Activated naive CD4-positive, alpha-beta T cell treated with anti-CD3 and anti-CD28 coated beads, Interleukin-2, amount 10 ng/mL, durations not matched to agents 7 days and 5 days (primary cell): ENCODE measurements at regions not wholly inside any gene's neighbourhood (a gene's known extent, or its start where the extent isn't known, plus 50 kb on each side); places are given as distances from the start of the nearest gene placed in this dataset.

ENCODE experiments used
- CTCF ChIA-PET: fragments of 350-600 bp; sonication (Branson Sonifier 250); formaldehyde crosslinking; loops from one replicate; lab custom pipeline; 2021; ENCODE audit warnings: antibody characterized with exemption; lab: Charles Lee
- DNase-seq: peaks from one replicate; pipeline ENCODE4 v3.0.0-alpha.2; 2020
- H3K27ac Mint-ChIP-seq: one replicate; pipeline ENCODE4 v1.8.0; 2021; ENCODE audit warnings: mild to moderate bottlenecking, moderate library complexity, mixed read lengths
- H3K27me3 Mint-ChIP-seq: one replicate; pipeline ENCODE4 v1.8.0; 2021; ENCODE audit warnings: mild to moderate bottlenecking, mixed read lengths
- H3K36me3 Mint-ChIP-seq: one replicate; pipeline ENCODE4 v1.8.0; 2021; ENCODE audit warnings: mixed read lengths
- H3K4me1 Mint-ChIP-seq: one replicate; pipeline ENCODE4 v1.8.0; 2021; ENCODE audit warnings: mixed read lengths
- H3K4me3 Mint-ChIP-seq: one replicate; pipeline ENCODE4 v1.8.0; 2021; ENCODE audit warnings: mild to moderate bottlenecking, moderate library complexity, mixed read lengths
- H3K9me3 Mint-ChIP-seq: one replicate; pipeline ENCODE4 v1.8.0; 2021; ENCODE audit warnings: mixed read lengths

DNA sequence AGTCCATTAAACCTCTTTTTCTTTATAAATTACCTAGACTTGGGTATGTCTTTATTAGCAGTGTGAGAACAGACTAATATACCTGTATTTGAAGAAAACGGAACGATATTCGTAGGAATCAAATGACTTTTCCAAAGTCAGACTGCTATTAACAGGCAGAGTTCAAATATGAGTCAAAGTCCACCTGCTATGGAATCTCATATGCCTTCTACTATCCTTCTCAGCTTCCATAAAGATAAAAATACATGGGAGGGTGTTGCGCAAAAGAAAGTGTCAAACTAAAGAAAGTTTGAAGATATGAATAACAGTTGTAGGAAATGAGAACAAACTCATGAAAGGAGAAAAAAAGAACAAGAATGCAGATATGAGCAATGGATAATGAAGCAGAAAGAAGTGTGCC is 704.6 kb downstream of the EFNB2 start:
- Mint-ChIP-seq H3K36me3 (no peaks in the 10 kb centered on the region), H3K9me3 (peaks cover 3% of the 10 kb centered on the region), H3K4me1 (no peaks in the 10 kb centered on the region), H3K27me3 (no peaks in the 10 kb centered on the region), H3K27ac (no peak overlapping the region), H3K4me3 (no peak overlapping the region)
- DNase-seq, result no peak
- CTCF ChIA-PET, result no interaction called here

DNA sequence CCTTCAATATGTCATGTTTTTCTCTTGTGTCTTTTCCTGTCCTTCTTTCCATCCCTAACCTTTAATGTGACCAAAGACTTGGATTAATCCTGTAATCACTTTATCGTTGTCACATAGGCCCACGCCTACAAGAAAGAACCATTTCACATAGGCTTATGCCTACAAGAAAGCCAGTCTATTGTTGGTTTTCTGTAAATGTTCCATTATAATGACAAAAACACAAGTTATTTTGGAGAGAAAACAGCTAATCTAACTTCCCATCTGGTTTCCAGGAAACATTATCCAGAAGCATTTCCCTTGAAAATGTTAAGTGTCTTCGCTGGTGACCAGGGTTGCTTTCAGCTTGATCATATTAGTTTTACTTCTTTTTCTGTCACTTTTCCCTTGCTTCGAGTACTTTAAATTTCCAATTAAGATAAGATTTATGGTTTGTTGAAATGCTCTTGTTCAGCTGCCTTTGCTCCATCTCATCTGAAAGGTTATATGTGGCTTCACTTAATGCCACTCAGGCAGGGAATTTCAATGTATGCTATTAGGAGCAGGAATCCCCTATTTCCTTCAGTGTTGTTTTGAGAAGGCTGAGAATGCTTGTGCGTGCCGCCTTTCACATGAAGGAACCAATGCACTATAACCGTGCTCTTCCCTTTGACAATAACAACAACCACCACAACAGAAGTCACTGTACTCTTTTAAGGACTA is 708.2 kb downstream of the EFNB2 start:
- DNase-seq, result no peak
- Mint-ChIP-seq H3K9me3 (peaks cover 3% of the 10 kb centered on the region), H3K27ac (no peak overlapping the region), H3K36me3 (no peaks in the 10 kb centered on the region), H3K4me1 (no peaks in the 10 kb centered on the region), H3K27me3 (no peaks in the 10 kb centered on the region), H3K4me3 (no peak overlapping the region)
- CTCF ChIA-PET, result no interaction called here

DNA sequence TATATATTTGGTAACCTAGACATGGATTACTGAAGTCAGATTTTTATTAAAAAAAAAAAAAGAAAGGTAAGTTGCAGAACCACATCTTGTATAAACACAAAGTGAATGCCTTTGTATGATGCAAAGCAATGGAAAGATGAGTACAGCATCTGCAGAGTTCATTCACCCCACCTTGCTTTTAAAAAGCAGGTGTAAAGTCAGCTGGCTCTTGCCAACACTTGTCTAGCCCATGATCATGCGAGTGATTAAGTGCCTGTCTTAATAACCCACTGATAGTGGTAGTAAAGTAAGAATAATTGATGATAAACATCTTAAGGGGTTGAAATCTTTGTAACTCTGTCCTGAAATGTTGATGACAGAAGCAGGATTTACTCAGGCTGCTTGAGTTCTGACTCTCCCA is 710.4 kb downstream of the EFNB2 start:
- CTCF ChIA-PET, result no interaction called here
- Mint-ChIP-seq H3K27ac (no peak overlapping the region), H3K36me3 (no peaks in the 10 kb centered on the region), H3K27me3 (no peaks in the 10 kb centered on the region), H3K4me3 (no peak overlapping the region), H3K4me1 (no peaks in the 10 kb centered on the region), H3K9me3 (peaks cover 3% of the 10 kb centered on the region)
- no peak for DNase-seq

DNA sequence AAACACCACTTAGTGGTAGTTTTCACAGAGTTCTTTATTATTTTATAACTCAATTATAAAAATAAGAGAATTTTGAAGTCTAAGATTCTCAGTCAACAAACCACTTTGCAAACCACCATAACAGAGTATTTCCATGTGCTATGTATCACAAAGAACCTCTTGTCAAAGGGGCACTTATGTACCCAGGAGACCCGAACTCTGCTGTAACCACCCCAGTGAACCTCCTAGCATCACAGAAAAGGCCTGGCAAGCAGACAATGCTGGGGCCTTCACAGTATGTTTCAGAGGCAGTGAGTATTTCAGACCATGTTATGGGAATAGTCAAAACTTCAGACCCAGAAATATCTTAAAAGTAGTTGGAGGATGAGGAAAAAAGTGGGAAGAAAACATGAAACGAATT is 714.1 kb downstream of the EFNB2 start:
- no peak for DNase-seq
- Mint-ChIP-seq H3K27me3 (no peaks in the 10 kb centered on the region), H3K36me3 (no peaks in the 10 kb centered on the region), H3K27ac (no peak overlapping the region), H3K4me3 (no peak overlapping the region), H3K4me1 (no peaks in the 10 kb centered on the region), H3K9me3 (no peaks in the 10 kb centered on the region)
- CTCF ChIA-PET, result no interaction called here

DNA sequence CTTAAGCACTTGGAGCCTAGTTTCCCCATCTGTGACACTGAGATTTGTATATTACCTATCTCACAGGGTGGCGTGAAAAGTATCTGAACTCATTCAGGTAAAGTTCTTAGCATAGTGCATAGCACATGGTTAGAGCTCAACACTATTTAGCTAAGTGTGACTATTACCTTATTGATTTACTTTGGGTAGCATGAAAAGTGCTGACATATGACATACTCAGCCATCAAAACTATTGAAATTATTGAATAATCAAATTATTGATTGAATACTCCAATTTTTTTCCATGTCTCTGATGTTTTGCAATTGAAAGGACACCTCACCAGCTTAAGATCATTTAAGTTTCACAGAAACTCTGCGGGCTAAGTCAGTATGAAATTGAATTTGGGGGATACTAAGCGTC is 715.0 kb downstream of the EFNB2 start:
- H3K9me3 Mint-ChIP-seq, result no peaks in the 10 kb centered on the region

DNA sequence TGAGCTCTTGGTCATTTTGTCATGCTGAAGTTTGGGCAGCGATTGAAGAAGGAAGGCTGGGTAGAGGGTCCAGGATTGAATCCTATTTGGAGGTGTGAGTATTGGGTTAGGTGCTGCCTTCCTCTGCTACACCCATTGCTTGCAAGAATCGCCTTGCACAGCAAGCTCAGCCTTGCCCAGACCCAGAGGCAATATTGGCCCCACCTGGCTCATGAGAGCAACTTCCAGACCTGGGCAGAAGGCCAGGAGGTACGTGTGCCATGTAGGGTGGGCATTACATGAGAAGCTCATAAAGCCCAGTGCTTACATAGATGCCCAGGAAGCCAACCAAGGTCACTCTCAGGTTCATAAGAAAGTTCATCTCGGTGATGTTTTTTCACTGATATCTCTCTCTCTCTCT is 718.0 kb downstream of the EFNB2 start:
- Mint-ChIP-seq H3K27me3 (no peaks in the 10 kb centered on the region), H3K9me3 (no peaks in the 10 kb centered on the region), H3K36me3 (no peaks in the 10 kb centered on the region), H3K4me1 (no peaks in the 10 kb centered on the region), H3K4me3 (no peak overlapping the region), H3K27ac (no peak overlapping the region)
- no peak for DNase-seq
- CTCF ChIA-PET, result no interaction called here

More for the DNA sequence above, 715.0 kb downstream of the EFNB2 start:
- no peak for DNase-seq
- Mint-ChIP-seq H3K27me3 (no peaks in the 10 kb centered on the region), H3K4me1 (no peaks in the 10 kb centered on the region), H3K4me3 (no peak overlapping the region), H3K36me3 (no peaks in the 10 kb centered on the region), H3K27ac (no peak overlapping the region)
- CTCF ChIA-PET, result no interaction called here

DNA sequence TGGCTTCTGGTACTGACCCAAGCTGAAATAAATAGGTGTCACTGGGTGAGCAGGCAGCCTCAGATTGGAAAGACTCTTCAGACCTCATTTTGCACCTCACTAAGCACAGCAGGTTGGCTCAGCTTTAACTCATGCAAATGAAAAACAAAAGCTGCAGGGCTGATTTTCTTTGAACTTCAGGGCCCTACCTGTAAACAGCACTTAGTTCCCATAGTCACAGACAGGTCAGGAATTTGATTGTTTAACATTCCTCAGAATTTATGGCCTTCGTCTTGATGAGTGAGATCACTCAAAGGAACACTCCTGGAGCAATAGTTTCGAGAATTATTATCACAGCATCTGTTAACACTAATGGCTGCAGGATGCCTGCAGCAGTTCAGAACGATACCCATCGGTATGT is 718.5 kb downstream of the EFNB2 start:
- no peaks in the 10 kb centered on the region for H3K27me3 Mint-ChIP-seq
- no peaks in the 10 kb centered on the region for H3K4me1 Mint-ChIP-seq
- no peaks in the 10 kb centered on the region for H3K36me3 Mint-ChIP-seq
- CTCF ChIA-PET, result no interaction called here
- H3K9me3 Mint-ChIP-seq, result no peaks in the 10 kb centered on the region
- no peak for DNase-seq
- no peak overlapping the region for H3K4me3 Mint-ChIP-seq
- H3K27ac Mint-ChIP-seq, result no peak overlapping the region

DNA sequence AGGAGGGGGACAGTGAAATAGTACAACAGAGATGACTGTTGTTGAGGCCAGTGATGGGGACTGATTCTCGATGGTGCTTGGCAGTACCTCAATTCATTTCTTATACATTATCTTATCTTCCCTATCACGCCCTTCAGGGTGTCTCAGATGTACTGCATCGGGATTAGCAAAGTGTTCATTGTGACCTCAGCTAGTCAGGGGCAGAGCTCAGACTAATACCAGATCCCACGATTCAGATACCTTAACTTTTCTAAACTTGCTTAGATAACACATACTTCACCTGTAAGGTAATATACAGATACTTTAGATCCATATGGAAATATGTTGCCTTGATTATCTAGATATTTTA is 720.6 kb downstream of the EFNB2 start:
- no peak overlapping the region for H3K4me3 Mint-ChIP-seq
- no peak overlapping the region for H3K27ac Mint-ChIP-seq
- no peaks in the 10 kb centered on the region for H3K36me3 Mint-ChIP-seq
- CTCF ChIA-PET, result no interaction called here
- no peaks in the 10 kb centered on the region for H3K9me3 Mint-ChIP-seq
- no peaks in the 10 kb centered on the region for H3K4me1 Mint-ChIP-seq
- H3K27me3 Mint-ChIP-seq, result no peaks in the 10 kb centered on the region
- DNase-seq, result no peak

DNA sequence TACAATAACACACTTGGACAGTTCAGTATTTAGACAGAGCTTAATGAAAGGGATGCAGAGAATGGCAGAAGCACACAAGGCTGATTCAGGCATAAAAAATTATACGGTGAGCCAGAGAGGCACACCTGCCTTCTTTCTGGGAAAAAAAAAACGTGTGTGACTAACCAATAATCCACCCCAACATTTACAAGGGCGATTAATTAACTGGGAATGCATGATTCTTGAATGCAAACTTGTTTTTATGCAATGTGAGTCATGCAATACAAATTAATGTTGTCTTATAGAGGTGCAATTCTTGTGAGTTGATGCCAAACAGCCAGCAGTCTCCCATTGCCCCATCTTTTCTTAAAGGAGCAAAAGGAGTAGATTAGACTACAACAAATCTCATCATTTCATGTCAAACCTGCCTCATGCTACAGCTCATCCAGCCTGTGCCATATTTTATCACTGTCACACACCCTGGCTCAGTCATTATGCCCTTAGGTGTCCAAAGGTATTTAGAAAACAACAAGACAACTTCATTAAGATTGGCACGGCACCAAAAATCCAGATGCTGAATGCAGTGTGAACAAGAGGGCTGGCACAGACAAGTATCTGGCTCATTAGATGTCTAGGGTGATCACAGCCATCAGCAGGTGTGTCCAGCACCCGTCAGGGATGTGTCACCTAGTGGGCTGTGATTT is 721.1 kb downstream of the EFNB2 start:
- CTCF ChIA-PET, result no interaction called here
- H3K4me3 Mint-ChIP-seq, result no peak overlapping the region

DNA sequence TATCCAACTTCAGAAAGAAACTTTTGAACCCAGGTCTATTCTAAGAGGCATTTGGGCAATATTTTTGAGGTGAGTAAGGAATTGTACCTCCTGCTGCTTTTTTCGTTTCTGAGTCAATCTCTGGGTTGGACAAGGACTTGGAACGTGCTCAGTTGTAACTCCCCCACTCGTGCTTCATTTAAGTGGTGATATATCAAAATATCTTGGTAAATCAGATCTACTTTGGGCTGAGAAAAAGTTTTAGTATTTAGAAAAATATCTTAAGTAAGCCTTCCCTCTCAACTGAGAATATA is 728.9 kb downstream of the EFNB2 start:
- Mint-ChIP-seq H3K4me1 (no peaks in the 10 kb centered on the region), H3K27ac (no peak overlapping the region), H3K27me3 (no peaks in the 10 kb centered on the region), H3K36me3 (no peaks in the 10 kb centered on the region), H3K9me3 (no peaks in the 10 kb centered on the region), H3K4me3 (no peak overlapping the region)
- CTCF ChIA-PET, result no interaction called here
- DNase-seq, result no peak

More for the DNA sequence above, 721.1 kb downstream of the EFNB2 start:
- Mint-ChIP-seq H3K27ac (no peak overlapping the region), H3K36me3 (no peaks in the 10 kb centered on the region), H3K4me1 (no peaks in the 10 kb centered on the region), H3K27me3 (no peaks in the 10 kb centered on the region), H3K9me3 (no peaks in the 10 kb centered on the region)
- DNase-seq, result no peak

DNA sequence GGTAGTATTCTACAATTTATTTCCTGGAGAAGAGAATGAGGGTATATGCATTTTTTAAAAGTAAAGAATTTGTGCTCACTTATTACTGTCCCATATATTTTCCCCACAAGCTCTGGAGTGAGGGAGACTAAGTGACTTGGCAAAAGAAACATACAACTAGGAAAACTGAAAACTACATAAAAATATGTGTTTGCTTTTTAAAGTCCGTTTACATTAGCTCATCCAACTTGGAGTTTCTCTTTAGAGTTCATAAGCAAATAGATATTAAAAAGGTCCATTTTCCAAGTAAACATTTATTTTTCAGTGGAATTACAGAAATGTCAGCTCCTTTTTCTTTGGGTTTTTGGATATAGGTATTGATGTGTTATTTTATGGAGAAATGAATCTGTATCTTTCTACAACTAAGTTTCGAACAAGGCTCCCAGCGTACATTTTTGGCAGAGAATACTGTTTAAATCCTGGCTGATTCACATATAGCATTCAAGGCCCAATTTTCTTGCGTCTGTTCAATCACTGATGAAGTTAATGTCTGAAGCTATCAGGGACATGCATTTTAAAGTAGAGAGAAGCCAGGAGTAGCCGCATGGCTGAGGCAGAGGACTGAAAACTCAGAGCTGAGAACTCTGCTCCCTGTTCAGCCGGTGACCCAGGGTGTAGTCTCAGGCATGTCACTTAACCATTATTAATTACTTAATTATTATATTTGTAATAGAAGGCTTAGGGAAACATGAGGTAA is 729.4 kb downstream of the EFNB2 start:
- no peak overlapping the region for H3K27ac Mint-ChIP-seq
- CTCF ChIA-PET, result no interaction called here
- H3K36me3 Mint-ChIP-seq, result no peaks in the 10 kb centered on the region
- no peaks in the 10 kb centered on the region for H3K9me3 Mint-ChIP-seq
- DNase-seq, result no peak
- no peaks in the 10 kb centered on the region for H3K27me3 Mint-ChIP-seq
- no peaks in the 10 kb centered on the region for H3K4me1 Mint-ChIP-seq
- H3K4me3 Mint-ChIP-seq, result no peak overlapping the region

DNA sequence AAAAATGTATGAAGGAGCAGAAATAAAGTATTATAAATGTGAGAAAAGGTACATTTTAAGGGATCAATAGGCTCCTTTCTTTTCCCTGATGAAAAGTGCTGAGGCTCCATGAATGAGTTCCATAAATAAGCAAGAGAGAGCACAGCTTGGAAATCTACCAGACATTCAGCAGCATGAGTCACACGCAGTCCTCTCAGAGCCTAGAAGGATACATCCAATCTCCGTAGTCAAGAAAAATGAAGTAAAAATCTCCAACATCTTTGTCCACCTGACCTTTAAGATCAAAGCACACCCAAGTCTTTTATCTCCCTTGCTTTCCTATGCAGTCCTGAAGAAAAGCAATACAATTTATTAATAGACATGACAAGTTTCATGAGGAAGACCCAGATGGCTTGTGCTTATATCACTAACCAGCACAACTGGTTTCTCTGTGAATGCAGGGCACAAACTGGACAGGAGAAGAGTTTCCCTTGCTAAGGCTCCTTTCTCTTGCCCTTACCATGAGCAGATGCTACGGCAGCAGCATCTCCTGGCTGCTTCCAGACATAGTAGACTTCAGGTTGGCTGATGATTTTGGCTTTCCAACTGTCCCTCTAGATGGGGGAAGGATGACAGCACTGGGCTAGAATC is 730.8 kb downstream of the EFNB2 start:
- H3K36me3 Mint-ChIP-seq, result no peaks in the 10 kb centered on the region
- no peak for DNase-seq
- H3K27ac Mint-ChIP-seq, result no peak overlapping the region
- no peaks in the 10 kb centered on the region for H3K27me3 Mint-ChIP-seq
- no peak overlapping the region for H3K4me3 Mint-ChIP-seq
- H3K4me1 Mint-ChIP-seq, result no peaks in the 10 kb centered on the region
- CTCF ChIA-PET, result no interaction called here
- H3K9me3 Mint-ChIP-seq, result no peaks in the 10 kb centered on the region

DNA sequence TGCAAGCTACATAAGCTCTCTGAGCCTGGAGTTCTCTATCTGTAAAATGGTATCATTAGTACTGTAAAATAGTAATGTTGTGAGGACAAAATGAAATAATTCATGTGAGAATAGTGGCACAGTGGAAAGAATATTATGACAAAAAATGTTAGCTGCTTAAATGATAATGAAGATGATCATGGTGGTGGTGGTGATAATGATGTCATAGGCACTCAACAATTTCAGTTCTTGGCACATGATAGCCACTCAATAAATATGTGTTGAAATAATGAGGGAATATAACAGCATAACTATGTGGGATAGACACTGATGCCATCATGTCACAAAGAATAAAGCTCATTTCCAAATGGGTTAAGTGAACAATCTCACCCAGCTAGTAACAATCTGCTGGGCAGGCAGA is 736.3 kb downstream of the EFNB2 start:
- CTCF ChIA-PET, result no interaction called here
- Mint-ChIP-seq H3K27me3 (no peaks in the 10 kb centered on the region), H3K36me3 (no peaks in the 10 kb centered on the region), H3K4me1 (no peaks in the 10 kb centered on the region), H3K27ac (no peak overlapping the region), H3K4me3 (no peak overlapping the region), H3K9me3 (no peaks in the 10 kb centered on the region)
- no peak for DNase-seq

DNA sequence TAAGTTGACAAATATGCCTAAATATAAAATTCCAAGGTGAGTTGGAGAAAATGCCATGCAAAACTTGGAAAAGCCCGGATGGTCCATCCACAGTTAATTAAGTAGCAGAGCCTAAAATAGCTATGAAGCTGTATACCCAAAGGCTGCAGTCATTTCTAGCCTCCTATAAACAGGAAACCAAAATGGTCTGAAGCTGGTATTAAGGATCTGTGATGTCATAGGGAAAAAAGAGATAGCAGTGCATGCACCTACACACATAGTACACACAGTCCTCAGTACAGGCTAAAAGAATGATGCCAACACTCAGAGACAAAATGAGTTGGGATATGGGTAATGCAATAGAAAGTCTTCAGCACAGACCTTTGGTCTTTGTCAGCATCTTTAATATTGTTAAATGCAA is 736.9 kb downstream of the EFNB2 start:
- no peak overlapping the region for H3K4me3 Mint-ChIP-seq
- H3K36me3 Mint-ChIP-seq, result no peaks in the 10 kb centered on the region
- CTCF ChIA-PET, result no interaction called here
- no peak for DNase-seq
- H3K27me3 Mint-ChIP-seq, result no peaks in the 10 kb centered on the region
- H3K27ac Mint-ChIP-seq, result no peak overlapping the region
- H3K4me1 Mint-ChIP-seq, result no peaks in the 10 kb centered on the region
- H3K9me3 Mint-ChIP-seq, result no peaks in the 10 kb centered on the region

DNA sequence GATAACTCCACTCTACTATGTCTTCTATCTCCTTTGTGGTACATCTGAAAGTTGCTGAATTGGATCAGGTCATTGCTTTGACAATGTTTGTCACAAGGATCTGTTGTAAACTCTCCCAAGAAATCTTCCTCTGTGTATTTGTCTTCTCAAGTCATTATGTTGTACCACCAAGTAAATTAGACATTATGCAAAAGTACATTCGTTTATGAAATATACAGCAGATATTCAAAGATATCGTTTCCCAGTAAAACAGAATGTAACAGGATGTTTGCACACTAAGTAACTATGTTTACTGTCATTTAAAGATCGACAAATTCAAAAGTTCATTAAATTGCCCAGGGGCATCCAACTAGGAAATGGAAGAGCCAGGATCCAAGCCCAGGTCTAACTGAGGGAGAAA is 739.4 kb downstream of the EFNB2 start:
- H3K9me3 Mint-ChIP-seq, result no peaks in the 10 kb centered on the region
- H3K36me3 Mint-ChIP-seq, result no peaks in the 10 kb centered on the region
- H3K27ac Mint-ChIP-seq, result no peak overlapping the region
- H3K4me1 Mint-ChIP-seq, result no peaks in the 10 kb centered on the region
- CTCF ChIA-PET, result no interaction called here
- no peaks in the 10 kb centered on the region for H3K27me3 Mint-ChIP-seq
- H3K4me3 Mint-ChIP-seq, result no peak overlapping the region
- no peak for DNase-seq
